AG08396 (cell line): ENCODE measurements at regions not wholly inside any gene's neighbourhood (a gene's known extent, or its start where the extent isn't known, plus 50 kb on each side); places are given as distances from the start of the nearest gene placed in this dataset.
A peak's percentile ranks its signal among the peaks of the same experiment; 100 is the strongest.
"Not testable (repeated sequence)": the region's sequence is repeated elsewhere in the genome, so short reads cannot be mapped to it uniquely, and the experiment has no call there.

Experiments
- DNase-seq: peaks from one replicate; pipeline ENCODE4 v3.0.0; 2012; ENCODE audit warnings: low spot score, mixed read lengths

DNA sequence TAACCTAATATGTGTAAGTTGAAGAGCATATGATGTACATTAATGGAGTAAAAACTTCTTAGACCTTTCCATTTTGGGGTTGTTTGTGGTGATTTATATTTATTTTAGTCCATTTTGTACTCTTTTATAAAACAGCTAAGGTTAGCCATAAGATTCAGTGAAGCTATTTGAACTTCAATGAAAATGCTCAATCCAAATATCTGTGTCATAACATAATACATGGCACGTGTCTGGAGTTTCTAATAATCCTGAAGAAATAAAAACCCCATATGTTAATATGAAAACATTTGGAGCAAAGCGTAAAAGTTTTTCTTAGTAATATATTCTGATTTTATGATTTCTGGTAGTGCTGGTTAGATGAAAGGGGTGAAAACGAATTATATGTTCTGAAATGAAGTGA is 1729.7 kb downstream of the PCDH9 start:
- DNase-seq: no peak

DNA sequence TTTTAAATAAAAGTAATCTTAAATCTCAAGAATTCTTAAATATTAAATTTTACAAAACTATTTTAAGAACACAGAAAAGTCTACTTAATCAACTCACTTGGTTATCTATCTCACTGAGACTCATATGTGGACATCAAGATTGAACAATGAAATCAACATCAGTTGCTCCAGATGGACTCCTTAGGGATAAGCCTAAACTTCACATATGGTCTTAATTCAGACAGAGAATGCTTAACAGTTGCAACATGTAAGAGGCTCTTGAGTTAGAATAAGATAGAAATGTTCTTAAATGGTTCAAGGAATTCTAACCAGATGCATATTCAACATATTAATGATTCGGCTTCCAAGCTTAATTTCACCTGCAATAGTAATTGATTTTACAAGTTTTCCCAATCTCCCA is 1730.9 kb downstream of the PCDH9 start:
- no peak for DNase-seq

DNA sequence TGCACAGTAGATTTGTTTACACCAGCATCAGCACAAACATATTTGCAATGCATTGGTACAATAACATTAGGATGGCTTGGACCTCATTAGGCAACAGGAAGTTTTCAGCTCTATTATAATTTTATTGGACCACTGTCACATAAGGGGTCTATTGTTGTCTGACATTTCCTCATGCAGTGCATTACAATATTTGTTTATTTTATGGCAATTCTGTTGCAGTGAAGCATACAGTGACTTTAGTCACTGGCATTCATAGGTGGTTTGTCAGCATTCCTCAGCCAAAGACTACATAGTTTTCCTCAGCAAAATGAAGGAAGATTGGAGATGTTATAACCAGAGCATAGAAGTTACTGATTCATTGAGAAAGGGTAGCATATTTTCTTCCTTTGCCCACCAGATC is 1732.9 kb downstream of the PCDH9 start:
- peak; percentile 1 for DNase-seq

DNA sequence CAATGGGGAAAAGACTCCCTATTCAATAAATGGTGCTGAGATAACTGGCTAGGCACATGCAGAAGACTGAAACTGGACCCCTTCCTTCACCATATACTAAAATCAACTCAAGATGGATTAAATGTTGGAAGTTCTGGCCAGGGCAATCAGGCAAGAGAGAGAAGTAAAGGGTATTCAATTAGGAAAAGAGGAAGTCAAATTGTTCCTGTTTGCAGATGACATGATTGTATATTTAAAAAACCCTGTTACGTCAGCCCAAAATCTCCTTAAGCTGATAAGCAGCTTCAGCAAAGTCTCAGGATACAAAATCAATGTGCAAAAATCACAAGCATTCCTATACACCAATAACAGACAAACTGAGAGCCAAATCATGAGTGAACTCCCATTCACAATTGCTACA is 1739.4 kb downstream of the PCDH9 start:
- not testable (repeated sequence) for DNase-seq

DNA sequence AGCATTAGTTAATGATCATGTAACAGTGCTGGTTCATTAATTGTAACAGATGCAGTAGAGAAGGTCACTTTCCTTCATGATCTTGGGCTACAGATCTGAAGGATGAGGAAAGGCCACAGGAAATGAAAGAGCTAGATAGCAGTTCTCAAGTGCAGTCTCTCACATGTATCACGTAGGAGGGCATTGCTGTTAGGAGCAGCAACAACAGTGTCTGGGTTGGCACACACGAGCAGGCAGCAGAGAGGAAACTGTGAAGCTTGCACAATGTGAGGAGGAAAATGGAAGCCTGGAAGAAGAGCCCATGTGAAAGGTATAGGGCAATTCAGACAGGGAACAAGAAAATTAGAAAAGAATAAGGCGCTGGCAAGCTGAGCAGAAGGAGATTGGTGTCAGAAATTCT is 1741.5 kb downstream of the PCDH9 start:
- DNase-seq: no peak

DNA sequence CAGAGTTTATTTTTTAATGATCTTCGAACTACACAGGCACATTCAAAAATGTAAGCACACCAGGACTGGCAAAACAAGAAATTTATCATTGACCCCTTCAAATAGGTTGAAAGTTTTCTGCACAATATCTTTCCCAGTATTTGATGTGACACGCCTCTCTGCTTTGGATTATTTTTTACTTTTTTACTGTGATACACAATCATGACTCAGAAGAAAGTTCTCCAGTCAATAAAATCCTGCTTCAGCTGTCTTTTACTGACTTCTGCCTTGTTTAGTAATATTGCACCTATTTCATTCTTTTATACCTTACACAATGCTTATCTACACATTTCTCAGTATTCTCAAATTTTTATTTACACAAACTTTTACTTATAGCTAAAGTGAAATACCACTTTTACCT is 1750.4 kb downstream of the PCDH9 start:
- DNase-seq: no peak

DNA sequence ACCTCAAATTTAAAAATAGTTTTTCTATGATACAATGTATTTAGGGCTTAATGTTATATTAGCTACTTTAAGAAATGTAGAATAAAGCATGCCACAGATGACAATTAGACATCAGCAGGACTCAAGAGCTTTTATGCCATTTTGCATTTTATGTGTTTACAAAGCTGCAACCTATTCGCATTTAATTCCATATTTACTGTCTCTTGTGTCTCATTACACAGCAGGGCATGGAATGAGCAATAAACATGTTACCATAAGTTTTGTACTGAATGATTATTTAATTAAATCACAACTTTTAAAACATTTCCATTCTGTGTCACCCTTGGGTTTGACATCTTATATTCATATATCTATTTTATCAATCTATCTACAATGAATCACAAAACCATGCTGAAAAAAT is 1756.9 kb downstream of the PCDH9 start:
- DNase-seq: no peak

DNA sequence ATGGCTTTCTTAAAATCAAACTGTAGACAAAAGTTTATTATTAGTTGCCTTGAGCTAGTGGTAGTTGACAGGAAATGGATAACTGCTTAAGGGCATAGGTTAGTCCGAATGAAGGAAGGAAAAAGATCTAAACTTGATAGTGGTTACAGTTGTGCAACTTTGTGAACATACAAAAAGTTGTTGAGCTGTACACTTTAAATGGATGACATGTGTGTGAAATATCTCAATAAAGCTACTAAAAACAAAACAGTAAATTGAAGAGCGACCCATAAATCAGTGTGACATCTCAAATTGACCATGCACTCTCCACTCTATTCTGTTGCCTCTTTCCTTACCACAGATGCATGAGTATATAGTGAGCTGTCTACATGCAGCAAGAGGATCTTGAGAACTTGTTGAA is 1757.8 kb downstream of the PCDH9 start:
- DNase-seq: no peak

DNA sequence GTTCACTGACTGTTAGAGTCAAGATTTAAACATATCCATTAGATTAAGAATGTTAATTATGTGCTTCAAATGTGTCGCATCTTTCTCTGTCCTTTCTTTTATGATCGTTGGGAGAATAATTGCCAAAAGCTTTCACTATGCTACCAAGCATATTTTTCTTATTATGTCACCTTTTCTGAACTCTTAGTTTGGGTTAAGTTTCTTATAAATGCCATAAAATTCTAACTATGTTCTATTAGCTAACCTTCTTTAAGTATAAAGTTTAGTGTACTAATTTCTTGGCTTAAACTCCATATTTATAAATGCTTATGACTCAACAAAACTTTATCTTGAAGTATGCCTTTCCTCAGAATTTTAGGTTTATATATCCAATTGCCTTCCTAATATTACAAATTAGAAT is 1759.4 kb downstream of the PCDH9 start:
- no peak for DNase-seq

DNA sequence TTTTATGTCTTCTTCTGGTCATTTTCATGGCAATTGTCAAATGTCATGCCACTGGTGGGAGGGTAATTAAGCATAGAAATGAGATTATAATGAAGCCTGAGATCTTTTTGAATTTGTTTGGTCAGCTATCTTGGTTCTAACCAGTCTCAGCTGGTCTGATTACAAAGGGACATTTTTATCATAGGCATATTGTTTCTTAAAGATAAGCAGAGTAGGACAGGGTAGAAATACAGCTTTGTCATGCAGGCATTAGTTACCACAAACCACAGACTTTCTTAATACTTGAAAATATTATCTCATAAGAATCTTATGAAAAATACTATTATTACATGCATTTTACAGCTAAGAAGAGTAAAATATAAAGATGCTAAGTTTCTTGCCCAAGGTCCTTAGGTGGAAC is 1761.5 kb downstream of the PCDH9 start:
- no peak for DNase-seq

DNA sequence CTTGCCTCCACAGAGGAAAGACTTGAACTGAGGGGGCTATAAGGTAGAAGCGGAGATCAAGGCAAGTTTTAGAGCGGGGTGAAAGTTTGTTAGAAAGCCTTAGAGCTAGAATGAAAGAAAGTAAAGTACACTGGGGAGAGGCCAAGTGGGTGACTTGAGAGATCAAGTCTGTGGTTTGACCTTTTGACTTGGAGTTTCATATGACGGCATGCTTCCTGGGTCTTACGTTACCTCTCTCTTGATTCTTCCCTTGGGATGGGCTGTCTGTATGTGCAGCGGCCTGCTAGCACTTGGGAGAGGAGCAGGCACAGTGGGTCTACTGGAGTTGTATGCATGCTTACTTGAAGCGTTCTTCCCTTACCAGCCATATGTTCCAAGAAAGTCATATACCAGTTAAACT is 1768.5 kb downstream of the PCDH9 start:
- DNase-seq: no peak

DNA sequence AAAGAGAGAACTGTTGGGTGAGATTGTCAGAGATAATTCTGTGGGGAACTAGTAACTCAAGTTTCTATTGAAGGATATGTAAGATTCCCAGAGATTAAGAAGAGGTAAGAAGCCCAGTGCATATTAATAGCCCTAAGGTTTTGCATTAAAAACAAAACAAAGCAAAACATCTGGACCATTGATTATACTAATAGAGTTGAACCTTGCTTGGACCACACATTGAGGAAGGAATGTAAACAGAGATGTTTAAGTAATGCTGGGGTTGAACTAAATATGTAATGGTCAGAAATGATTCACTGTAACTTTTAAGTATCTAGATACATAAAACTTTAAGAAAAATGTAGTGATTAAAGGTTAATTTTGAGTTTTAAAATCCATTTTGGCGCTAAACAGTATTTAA is 1770.0 kb downstream of the PCDH9 start:
- no peak for DNase-seq

DNA sequence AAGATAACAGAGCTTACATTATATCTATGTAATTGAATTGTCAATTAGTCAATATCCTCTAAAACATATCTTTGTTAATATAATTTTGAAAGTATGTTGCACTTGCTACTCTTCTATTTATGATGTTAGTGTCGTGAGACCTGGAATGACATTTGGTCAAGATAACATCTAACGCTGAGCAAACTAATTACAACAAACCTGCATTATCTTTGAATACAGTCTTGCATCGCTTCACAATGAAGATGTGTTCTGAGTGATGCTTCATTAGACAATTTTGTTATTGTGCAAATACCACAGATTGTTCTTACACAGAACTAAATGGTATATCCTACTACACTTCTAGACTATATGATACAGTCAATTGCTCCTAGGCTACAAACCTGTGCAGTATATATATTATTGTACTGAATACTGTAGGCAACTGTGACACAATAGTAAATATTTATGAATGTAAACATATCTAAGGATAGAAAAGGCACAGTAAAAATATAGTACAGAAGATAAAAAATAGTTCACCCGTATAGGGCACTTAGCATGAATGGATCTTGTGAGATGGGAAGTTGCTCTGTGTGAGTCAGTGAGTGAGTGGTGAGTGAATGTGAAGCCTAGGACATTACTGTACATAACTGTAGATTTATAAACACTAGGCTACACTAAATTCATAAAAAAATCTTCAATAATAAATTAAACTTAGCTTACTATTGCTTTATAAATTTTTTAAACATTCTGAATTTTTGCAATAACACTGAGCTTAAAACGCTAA is 1773.8 kb downstream of the PCDH9 start:
- DNase-seq: no peak

DNA sequence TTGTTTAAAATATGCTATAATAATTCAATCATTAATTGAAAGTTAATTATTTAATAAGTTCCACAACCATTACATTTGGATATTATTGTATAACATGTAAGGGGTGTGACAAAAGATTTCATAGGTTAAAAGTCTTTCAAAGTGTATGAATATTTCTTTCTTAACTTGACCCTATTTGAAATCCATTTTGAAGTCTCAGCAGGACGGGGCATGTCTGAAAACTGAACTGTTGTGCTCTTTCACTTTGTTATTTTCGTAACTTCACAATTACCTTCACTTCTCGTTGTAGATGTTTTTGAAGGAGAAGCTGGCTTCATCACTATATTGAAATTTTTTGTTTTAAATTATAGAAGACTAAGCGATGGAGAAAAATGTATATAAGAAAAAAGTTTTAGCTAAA is 1775.7 kb downstream of the PCDH9 start:
- DNase-seq: no peak

DNA sequence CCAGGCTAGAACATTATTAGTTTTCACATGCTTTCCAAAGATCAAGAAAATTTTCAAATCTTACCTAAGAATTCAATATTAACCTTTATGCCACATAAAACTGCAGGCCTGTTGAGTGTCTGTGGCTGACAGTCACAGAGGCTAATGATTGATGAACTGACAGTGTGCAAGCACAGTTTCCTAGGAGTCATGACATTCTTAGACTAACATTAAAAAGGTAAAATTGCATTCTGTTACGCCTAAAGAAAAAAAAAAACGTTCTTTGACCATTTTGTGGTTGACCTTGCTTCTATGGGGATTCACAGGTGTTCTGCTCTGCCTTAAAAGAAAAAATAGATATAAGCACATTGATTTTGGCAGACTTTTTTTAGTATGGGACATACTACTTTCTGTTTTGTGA is 1776.2 kb downstream of the PCDH9 start:
- DNase-seq: no peak

DNA sequence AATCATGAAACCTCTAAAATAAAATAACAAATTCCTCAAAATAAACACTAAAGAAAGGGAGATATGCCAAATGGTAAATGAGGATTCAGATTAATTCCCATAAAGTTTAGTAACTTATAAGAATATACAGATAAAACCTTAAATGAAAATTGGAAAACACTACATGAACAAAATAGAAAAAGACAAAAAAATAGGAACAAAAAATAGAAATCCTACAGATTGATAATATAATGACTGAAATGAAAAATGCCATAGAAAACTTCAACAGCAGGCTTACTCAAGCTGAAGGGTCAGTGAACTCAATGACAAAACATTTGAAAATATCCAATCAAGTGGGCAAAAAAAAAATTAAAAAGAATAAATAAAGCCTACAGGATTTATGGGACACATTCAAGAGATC is 1784.8 kb downstream of the PCDH9 start:
- DNase-seq: no peak

DNA sequence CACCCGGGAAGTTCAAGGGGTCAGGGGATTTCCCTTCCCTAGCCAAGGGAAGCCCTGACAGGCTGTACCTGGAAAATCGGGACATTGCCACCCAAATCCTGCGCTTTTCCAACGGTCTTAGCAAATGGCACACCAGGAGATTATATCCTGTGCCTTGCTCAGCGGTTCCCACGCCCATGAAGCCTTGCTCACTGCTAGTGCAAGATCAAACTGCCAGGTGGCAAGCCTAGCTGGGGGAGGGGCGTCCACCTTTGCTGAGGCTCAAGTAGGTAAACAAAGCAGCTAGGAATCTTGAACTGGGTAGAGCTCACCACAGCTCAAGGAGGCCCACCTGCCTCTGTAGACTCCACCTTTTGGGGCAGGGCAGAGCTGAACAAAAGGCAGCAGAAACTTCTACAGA is 1794.5 kb downstream of the PCDH9 start:
- no peak for DNase-seq

DNA sequence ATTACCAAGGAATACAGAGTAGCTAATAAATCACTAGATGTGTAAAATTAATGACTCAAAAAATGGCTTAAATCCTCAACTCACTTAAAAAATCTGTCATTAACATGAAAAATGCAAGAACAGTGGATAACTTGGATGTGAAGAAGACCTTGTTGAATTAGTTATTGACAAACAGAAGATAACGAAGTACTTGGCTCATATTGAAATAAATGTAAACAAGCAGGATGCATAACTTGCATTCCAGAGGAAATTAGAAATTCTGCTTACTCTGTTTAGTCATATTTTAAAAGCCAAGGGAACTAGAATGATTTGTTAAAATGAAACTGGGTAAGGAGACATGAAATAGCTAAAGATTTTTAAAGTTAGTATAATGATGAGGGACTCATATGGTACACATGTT is 1812.2 kb downstream of the PCDH9 start:
- no peak for DNase-seq

DNA sequence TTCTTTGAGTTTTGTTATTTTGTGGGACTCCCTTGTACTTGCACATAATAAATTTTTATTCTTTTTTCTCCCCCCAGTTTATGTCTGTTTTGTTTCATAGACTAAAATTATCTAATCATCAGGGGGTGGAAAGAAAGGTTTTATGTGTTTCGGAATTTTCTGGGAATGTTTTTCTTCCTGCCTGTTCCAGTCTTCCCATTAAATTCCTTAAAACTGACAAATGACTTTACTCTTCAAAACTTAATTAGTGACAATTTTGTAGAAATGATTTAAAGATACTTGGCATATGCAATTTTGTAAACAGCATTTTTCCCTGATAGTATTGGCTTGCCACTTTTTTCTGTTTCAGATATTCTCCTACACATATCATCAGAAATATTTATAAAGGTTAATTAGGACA is 1813.4 kb downstream of the PCDH9 start:
- no peak for DNase-seq

DNA sequence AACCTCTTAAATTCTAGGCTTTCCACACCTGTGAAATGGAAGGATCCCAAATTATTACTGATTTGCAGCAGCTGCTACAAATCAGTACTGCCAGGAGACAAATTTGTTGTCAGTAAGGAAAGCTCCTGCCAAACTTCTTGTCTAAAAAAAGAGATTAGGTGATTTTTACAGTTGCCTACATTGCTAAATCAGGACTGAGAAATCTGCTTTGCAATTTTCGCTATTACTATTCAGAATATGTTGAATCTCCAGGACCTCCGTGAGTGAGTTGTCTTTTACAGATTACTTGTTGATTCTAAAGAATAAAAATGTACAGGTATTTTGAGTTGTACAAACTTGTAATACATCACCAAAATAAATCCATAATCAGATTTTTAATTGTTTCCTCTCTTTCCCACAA is 1815.9 kb downstream of the PCDH9 start:
- no peak for DNase-seq

DNA sequence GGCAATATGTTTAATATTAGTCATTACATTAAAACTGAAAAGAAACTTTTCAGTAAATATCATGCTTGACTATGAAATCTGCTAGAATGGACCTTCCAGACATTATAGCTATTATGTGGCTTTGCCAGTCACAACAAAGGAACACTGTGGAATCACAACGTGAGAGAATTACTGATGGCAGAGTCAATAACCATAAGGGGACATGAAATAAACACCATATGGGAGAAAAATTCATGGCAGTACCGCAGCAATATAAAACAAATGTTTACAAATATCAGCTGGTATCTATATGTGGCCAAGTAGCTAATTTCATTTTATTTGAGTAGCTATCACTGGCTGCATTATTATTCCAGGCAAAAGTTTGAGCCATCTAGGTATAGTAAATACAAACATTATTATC is 1818.6 kb downstream of the PCDH9 start:
- no peak for DNase-seq

DNA sequence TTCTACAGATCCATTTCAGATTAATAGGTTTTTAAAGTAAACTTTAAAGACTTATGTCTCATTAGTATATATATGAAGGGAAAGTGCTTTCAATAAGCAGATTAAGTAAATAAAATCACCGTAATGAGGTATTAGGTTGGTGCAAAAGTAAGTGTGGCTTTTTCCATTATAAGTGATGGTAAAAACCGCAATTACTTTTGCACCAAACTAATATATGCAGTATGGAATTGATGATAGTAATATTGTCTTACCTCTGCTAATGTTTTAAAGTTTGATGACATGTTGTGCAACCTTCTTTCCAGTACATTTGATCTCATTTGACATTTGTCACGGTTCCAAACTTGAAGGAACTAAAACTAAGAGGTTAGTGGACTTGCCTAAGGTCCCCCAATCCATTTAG is 1819.3 kb downstream of the PCDH9 start:
- DNase-seq: no peak

DNA sequence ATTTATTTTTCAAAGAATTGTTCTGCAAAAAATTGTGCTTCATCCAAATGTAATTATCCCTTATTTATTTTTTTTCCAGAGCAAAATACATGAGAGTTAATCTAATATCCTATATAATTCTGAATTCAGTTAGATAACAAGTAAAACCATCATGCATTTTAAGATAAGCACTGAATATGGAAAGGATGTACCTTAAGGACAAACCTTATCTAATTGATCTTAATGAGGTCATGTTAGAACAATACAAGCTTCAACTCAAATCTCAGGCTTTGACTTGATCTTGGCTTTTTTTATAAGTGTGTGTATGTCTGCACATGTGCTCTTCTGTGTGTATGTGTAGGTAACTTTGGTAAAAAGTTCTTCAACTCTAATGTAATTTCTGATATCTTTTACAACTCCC is 1828.8 kb downstream of the PCDH9 start:
- DNase-seq: no peak

DNA sequence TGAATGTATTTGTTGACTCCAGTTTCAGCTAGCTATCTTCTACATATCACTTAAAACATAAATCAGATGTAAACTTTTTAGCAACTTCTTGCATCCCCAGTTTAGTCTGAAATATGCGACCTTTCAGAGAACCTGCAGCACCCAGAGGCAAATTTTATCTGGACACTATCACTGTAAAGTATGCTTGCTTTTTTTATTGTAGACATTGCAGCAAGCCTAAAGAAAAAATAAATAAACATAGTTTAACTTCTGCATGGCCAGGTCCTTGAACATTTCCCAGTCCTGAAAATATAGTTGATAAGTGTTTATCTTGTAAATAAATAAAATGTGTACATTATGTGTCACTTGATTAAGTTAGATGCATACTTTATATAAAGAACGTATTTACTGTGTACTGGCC is 1829.4 kb downstream of the PCDH9 start:
- DNase-seq: no peak
